GM12878 (cell line): ENCODE measurements at regions not wholly inside any gene's neighbourhood (a gene's known extent, or its start where the extent isn't known, plus 50 kb on each side); places are given as distances from the start of the nearest gene placed in this dataset.

ENCODE experiments used
- ATAC-seq: fragments of 200-7000 bp; cut with Tn5 transposase; 3 replicates; pipeline ENCODE4 v1.9.1; 2020; ENCODE audit warnings: mild to moderate bottlenecking, moderate library complexity
- BruUV-seq: library from RNA; stranded (reverse); fragments of 400-500 nt; replicated peaks from 2 replicates; lab custom pipeline; 2021; lab: Mats Ljungman, UMichigan
- CTCF ChIA-PET: fragments of 300-600 bp; sonication (Branson Sonifier 250); formaldehyde crosslinking; extraction: SDS; loops from one replicate; lab custom pipeline; 2021; ENCODE audit warnings: inconsistent platforms; lab: Yijun Ruan, JAX
- POLR2A ChIA-PET: fragments of 350-600 bp; formaldehyde crosslinking; extraction: SDS; loops from one replicate; lab custom pipeline; 2021; ENCODE audit warnings: inconsistent platforms; lab: Charles Lee
- RAD21 ChIA-PET: fragments of 300-600 bp; sonication (Branson Sonifier 250); formaldehyde crosslinking; loops from one replicate; lab custom pipeline; 2023; ENCODE audit warnings: antibody characterized with exemption; ENCODE audit not compliant: unreplicated experiment; lab: Charles Lee
- SMC1A ChIA-PET: fragments of 300-600 bp; sonication (Branson Sonifier 250); formaldehyde crosslinking; loops from one replicate; lab custom pipeline; 2023; ENCODE audit not compliant: unreplicated experiment, uncharacterized antibody; lab: Charles Lee
- DNase-seq: peaks from one replicate; pipeline ENCODE4 v3.0.0-alpha.2; 2011; ENCODE audit warnings: low read depth, low spot score
- FAIRE-seq: peaks from 3 replicates; lab custom pipeline; 2011; peaks lifted over from hg19 to GRCh38; lab: Jason Lieb, UNC
- H2AFZ ChIP-seq: 2 replicates; pipeline ENCODE4 v1.6.0; 2011; ENCODE audit warnings: low read depth, low read length, control low read depth; ENCODE audit not compliant: control insufficient read depth
- H3K27ac ChIP-seq: 2 replicates; pipeline ENCODE4 v1.5.1; 2011; ENCODE audit warnings: control low read depth; ENCODE audit not compliant: control insufficient read depth, insufficient read depth
- H3K27me3 ChIP-seq, 2 experiments: replicated peaks in 1 of 2; 2 replicates each; pipeline versions ENCODE4 v1.6.0 to v1.6.1; 2011; ENCODE audit warnings: low read length in 1 of 2; ENCODE audit not compliant: control insufficient read depth in 2 of 2, insufficient read depth in 2 of 2
- H3K36me3 ChIP-seq, 2 experiments: 2 replicates each; pipeline ENCODE4 v1.5.1; 2011; ENCODE audit warnings: low read length in 1 of 2; ENCODE audit not compliant: control insufficient read depth in 2 of 2, insufficient read depth in 2 of 2
- H3K4me1 ChIP-seq: 2 replicates; pipeline ENCODE4 v1.6.1; 2011; ENCODE audit warnings: mild to moderate bottlenecking, low read length, moderate library complexity, mixed read lengths; ENCODE audit not compliant: control insufficient read depth, insufficient read depth
- H3K4me2 ChIP-seq: 2 replicates; pipeline ENCODE4 v1.6.0; 2011; ENCODE audit warnings: control low read depth; ENCODE audit not compliant: control insufficient read depth, insufficient read depth
- H3K4me3 ChIP-seq: fragments of 200-600 bp; sonication (generic); 2 replicates; pipeline ENCODE4 v1.5.1; 2016
- H3K79me2 ChIP-seq: 2 replicates; pipeline ENCODE4 v1.6.0; 2011; ENCODE audit warnings: low read length; ENCODE audit not compliant: control insufficient read depth, insufficient read depth
- H3K9ac ChIP-seq: 2 replicates; pipeline ENCODE4 v1.8.0; 2011; ENCODE audit warnings: low read length, control low read depth, mixed read lengths; ENCODE audit not compliant: control insufficient read depth, insufficient read depth
- H3K9me3 ChIP-seq: replicated peaks from 3 replicates; pipeline ENCODE4 v1.5.1; 2011; ENCODE audit warnings: mild to moderate bottlenecking, low read length; ENCODE audit not compliant: control insufficient read depth, insufficient read depth
- H4K20me1 ChIP-seq: 2 replicates; pipeline ENCODE4 v1.6.0; 2011; ENCODE audit not compliant: control insufficient read depth, insufficient read depth
- BRCA1 ChIP-seq: IDR thresholded peaks from 2 replicates; pipeline ENCODE4 v1.6.1; 2011; ENCODE audit warnings: low read depth, low read length, improper control_type of control experiment
- IRF5 ChIP-seq: fragments of 450-650 bp; IDR thresholded peaks from 2 replicates; pipeline ENCODE4 v1.6.1; 2017; ENCODE audit warnings: borderline replicate concordance
- KAT2A ChIP-seq: conservative IDR thresholded peaks from 2 replicates; pipeline ENCODE4 v1.6.1; 2011; ENCODE audit warnings: low read depth, low read length; ENCODE audit not compliant: control insufficient read depth
- LARP7 ChIP-seq: fragments of 450-650 bp; IDR thresholded peaks from 2 replicates; pipeline ENCODE4 v1.6.1; 2017; ENCODE audit warnings: mild to moderate bottlenecking
- MXI1 ChIP-seq: fragments of 150-350 bp; IDR thresholded peaks from 2 replicates; pipeline ENCODE4 v1.6.1; 2011; ENCODE audit warnings: low read depth, mild to moderate bottlenecking, inconsistent platforms, low read length, improper control_type of control experiment
- MYC ChIP-seq: IDR thresholded peaks from 2 replicates; pipeline ENCODE4 v1.6.1; 2011; ENCODE audit warnings: mild to moderate bottlenecking, low read length, moderate library complexity, inconsistent platforms; ENCODE audit not compliant: insufficient read depth, insufficient replicate concordance, insufficient read length, severe bottlenecking
- NR2C1 ChIP-seq: fragments of 450-650 bp; IDR thresholded peaks from 2 replicates; pipeline ENCODE4 v1.6.1; 2017; ENCODE audit warnings: antibody characterized with exemption, mild to moderate bottlenecking, moderate library complexity
- PKNOX1 ChIP-seq: fragments of 450-650 bp; IDR thresholded peaks from 2 replicates; pipeline ENCODE4 v1.6.1; 2016; ENCODE audit warnings: mild to moderate bottlenecking
- SRF ChIP-seq, 2 experiments: IDR thresholded peaks; 2 replicates each; pipeline ENCODE4 v1.6.1; 2011; ENCODE audit warnings: low read depth in 2 of 2, low read length in 2 of 2, mild to moderate bottlenecking in 1 of 2, moderate library complexity in 1 of 2
- TCF7 ChIP-seq: IDR thresholded peaks from 2 replicates; pipeline ENCODE4 v1.6.1; 2014; ENCODE audit warnings: antibody characterized with exemption, borderline replicate concordance
- WGBS: methylation state at CpG from one replicate; pipeline ENCODE4 v1.1.6; 2016; ENCODE audit warnings: low lambda C conversion rate; ENCODE audit not compliant: insufficient replicate concordance, insufficient coverage; ENCODE audit errors: missing lambda C conversion rate; 5-methylcytosine and 5-hydroxymethylcytosine counted together
- in situ Hi-C: fragments of 300-500 bp; cut with MboI; formaldehyde crosslinking; loops from 9 replicates; pipeline ENCODE4 v1.14.3; 2018; ENCODE audit warnings: mixed read lengths
- intact Hi-C: fragments of 100-400 bp; cut with micrococcal nuclease; formaldehyde crosslinking; loops from one replicate; pipeline ENCODE4 v1.14.2; 2022; ENCODE audit not compliant: unreplicated experiment

- no peak for TF ChIP-seq IRF5
- TF ChIP-seq NR2C1: no peak
These were observed 295.3 kb downstream of the MID1IP1 start (continued) for GRCh38 chrX:39096599-39096998.

GRCh38 chrX:39104745-39105144 is 303.5 kb downstream of the MID1IP1 start:
- ATAC-seq (no peak), DNase-seq (no peak), FAIRE-seq (no peak)
- intact Hi-C loops: no loop called here
- Histone ChIP-seq H3K9me3 (no peaks in the 10 kb centered on the region), H4K20me1 (no peaks in the 10 kb centered on the region), H3K27ac (no peak overlapping the region), H3K4me1 (no peaks in the 10 kb centered on the region), H3K79me2 (no peaks in the 10 kb centered on the region), H3K4me3 (no peak overlapping the region), H3K4me2 (no peak overlapping the region), H3K27me3 (no peaks in the 10 kb centered on the region), H3K9ac (no peak overlapping the region), H3K36me3 (no peaks in the 10 kb centered on the region), H2AFZ (no peak overlapping the region)
- in situ Hi-C loops: no loop called here
- SMC1A ChIA-PET: interaction anchor here (1.2 kb wide), 1 partner anchor 22 kb away, joined by 3 read pairs; no protein-coding TSS in a partner anchor
- BruUV-seq: no TSS peak
- CTCF ChIA-PET: no interaction called here
- POLR2A ChIA-PET: no interaction called here
- RAD21 ChIA-PET: no interaction called here
- WGBS: 37% methylated on average over 1 of the region's 1 CpG
- no peak for TF ChIP-seq KAT2A
- TF ChIP-seq TCF7: no peak

DNA sequence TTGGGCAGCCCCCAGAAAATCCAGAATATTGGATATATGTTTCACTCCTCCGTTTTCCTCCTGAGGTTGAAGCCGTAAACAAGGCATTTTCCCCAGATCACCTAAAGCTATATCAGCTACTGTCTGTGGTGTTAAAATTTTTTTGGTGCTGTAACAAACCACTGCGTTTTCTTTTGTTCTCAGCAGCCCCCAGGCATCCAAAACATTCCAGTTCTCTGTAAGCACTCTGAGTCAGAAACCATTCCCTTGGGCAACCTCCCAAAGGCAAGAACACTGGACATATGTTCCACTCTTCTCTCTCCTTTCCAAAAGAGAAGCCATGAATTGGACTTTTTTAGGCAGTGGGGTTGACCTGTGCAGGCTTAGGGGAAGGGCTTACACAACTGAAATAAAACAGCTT is 310.9 kb downstream of the MID1IP1 start:
- BruUV-seq: no TSS peak
- DNase-seq: no peak
- no peak overlapping the region for H2AFZ ChIP-seq
- intact Hi-C loops: no loop called here
- ChIA-PET RAD21 (no interaction called here), SMC1A (interaction anchor here (1.5 kb wide), 1 partner anchor 13 kb away, joined by 4 read pairs; no protein-coding TSS in a partner anchor), CTCF (interaction anchor here (1.1 kb wide), 1 partner anchor 10 kb away, joined by 3 read pairs; no protein-coding TSS in a partner anchor), POLR2A (no interaction called here)
- H3K4me3 ChIP-seq: no peak overlapping the region
- in situ Hi-C loops: no loop called here
- no peak overlapping the region for H3K9ac ChIP-seq
- no peak overlapping the region for H3K4me2 ChIP-seq
- no peaks in the 10 kb centered on the region for H3K79me2 ChIP-seq
- FAIRE-seq: no peak
- no peaks in the 10 kb centered on the region for H3K36me3 ChIP-seq
- TF ChIP-seq BRCA1 (no peak), MYC (no peak), SRF (IDR thresholded peaks at IDR 0.05; ENCODE audit: low read depth in 2 of 2, low read length in 2 of 2) (no peak), PKNOX1 (no peak), LARP7 (no peak), MXI1 (no peak)
- H3K27me3 ChIP-seq: no peaks in the 10 kb centered on the region
- WGBS: 5% methylated on average over 3 of the region's 3 CpGs
- ATAC-seq: no peak
- no peak overlapping the region for H3K27ac ChIP-seq
- H3K4me1 ChIP-seq: no peaks in the 10 kb centered on the region
- H4K20me1 ChIP-seq: no peaks in the 10 kb centered on the region
- no peaks in the 10 kb centered on the region; the same call in 2 of the 3 replicates for H3K9me3 ChIP-seq
